ENCODE measurements at regions not wholly inside any gene's neighbourhood (a gene's known extent, or its start where the extent isn't known, plus 50 kb on each side); places are given as distances from the start of the nearest gene placed in this dataset.

DNA sequence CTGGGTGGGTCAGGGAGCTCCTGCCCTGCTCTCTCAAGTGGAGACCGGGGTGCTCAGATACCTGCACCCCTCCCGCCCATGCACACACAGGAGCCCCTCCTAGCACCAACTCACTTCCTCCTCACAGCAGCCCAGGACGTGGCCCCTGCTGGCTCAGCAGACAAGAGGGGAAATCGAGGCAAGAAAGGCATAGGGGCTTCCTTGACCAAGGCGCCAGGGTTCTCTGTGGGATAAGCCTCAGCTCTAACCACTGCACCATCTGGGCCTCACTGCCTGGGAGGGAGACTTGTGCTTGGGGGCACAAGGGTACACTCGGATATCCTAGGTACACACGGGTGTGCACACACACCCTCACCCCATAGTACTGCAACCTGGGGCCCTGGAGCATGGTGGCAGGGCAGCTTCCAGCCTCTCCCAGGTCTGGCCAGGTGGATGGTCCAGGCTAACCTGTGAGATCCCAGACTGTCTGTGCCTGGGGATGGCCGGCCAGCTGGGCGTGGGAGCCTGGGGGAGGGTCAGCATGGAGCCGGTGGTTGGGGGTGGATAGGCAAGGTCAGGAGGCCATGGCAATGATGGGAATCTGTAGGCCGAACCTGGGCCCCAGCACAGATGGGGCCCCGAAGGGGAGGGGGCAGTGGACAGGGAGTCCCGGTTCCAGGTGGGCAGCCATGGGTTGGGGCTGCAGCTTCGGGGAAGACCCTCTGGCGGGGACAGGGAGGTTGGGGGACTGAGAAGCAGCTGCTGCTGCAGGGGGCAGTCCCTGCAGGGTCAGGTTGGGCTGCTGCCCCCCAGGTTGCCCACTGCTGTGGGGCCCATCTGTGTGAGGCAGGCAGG is 312.4 kb downstream of the TMEM121 start:
- no peak overlapping the region for H3K4me3 ChIP-seq (ENCODE audit: low read length in 2 of 2)
- H3K27ac ChIP-seq (ENCODE audit: low read depth in 2 of 2, low read length in 2 of 2), result no peak overlapping the region
- no peaks in the 10 kb centered on the region for H3K9me3 ChIP-seq (ENCODE audit: control insufficient read depth in 2 of 2, low read length in 2 of 2)
- H3K36me3 ChIP-seq (ENCODE audit: control insufficient read depth in 2 of 2, insufficient read depth in 2 of 2, low read length in 2 of 2), result no peaks in the 10 kb centered on the region
- H3K4me1 ChIP-seq (ENCODE audit: control insufficient read depth in 2 of 2, insufficient read depth in 2 of 2, low read length in 2 of 2), result no peaks in the 10 kb centered on the region
- no peaks in the 10 kb centered on the region for H3K27me3 ChIP-seq (ENCODE audit: control insufficient read depth in 2 of 2, insufficient read depth in 2 of 2, low read length in 2 of 2)
- no peak overlapping the region for H3K9ac ChIP-seq (ENCODE audit: low read depth in 1 of 2, low read length in 2 of 2)

DNA sequence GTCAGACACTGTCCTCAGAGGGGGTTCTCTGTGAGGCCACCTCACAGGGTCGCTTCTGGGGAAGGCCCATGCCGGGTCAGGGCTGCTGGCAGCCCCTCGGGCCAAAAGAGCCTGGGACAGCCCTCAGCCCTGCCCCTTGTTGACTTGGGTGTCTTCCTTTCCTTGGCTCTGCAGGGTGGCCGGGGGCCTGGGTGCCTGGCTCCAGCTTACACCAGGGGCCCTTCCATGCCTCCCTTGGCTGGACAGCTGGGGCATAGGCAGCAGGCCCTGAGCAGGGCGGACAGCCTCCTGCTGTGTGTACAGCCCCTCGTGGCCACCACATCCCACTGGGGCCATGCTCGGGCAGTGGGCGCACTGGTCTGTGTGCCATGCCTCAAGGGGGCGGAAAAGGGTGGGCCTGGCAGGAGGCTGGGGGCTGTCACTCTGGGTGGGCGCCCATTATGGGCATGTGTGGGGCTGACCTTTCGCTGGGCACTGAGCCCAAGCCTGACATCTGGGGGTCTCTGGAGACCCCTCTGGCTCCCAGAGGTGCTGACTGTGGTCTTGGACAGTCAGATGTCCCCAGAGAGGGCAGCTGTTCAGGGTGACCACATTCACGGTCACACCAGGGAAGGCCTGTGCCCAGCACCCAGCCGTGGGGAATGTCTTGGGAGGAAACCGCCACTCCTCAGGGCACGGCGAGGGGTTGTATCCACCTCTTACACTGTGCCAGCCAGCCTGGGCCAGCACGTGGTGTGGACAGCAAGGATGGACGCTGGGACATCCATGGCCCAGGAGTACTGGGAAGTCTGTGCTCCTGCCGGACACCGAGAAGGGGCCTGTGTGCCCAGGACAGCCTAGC is 313.3 kb downstream of the TMEM121 start:
- Histone ChIP-seq H3K27me3 (ENCODE audit: control insufficient read depth in 2 of 2, insufficient read depth in 2 of 2, low read length in 2 of 2) (no peaks in the 10 kb centered on the region), H3K4me1 (ENCODE audit: control insufficient read depth in 2 of 2, insufficient read depth in 2 of 2, low read length in 2 of 2) (no peaks in the 10 kb centered on the region), H3K9ac (ENCODE audit: low read depth in 1 of 2, low read length in 2 of 2) (no peak overlapping the region), H3K36me3 (ENCODE audit: control insufficient read depth in 2 of 2, insufficient read depth in 2 of 2, low read length in 2 of 2) (no peaks in the 10 kb centered on the region), H3K27ac (ENCODE audit: low read depth in 2 of 2, low read length in 2 of 2) (no peak overlapping the region), H3K4me3 (ENCODE audit: low read length in 2 of 2) (no peak overlapping the region), H3K9me3 (ENCODE audit: control insufficient read depth in 2 of 2, low read length in 2 of 2) (no peaks in the 10 kb centered on the region)

DNA sequence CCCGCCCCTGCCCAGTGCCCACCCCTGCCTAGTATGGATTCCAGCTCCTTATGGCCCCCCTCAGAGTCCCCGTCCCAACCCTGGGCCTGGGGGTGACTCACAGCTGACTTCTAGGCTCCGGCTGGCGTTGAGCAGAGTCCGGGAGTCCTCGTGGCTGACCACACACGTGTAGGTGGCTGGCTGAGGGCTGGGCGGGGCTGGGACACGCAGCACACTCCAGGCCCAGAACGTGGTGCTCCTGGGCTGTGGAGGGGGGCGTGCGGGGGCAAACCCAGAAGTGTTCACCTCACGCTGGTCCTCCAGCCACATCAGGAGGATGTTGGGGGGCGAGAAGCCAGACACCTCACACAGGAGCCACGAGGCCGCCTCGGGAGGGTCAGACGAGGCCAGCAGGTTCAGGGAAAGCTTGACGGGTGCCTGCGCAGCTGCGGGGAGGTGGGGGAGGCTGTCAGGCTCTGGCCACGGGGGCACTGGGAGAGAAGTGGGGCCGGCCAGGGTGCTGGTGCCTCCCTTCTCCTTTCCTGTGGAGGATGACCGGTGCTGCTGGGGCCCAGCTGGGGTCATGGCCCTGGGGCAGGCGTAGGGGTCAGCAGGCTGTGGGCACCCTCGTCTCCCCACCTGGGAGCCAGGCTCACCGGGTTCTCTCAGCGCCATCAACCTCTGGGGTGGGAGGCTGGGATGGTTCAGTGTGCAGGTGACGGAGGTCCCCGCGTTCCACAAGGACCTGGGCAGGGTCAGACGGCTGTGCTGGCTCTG is 314.1 kb downstream of the TMEM121 start:
- no peaks in the 10 kb centered on the region for H3K27me3 ChIP-seq (ENCODE audit: control insufficient read depth in 2 of 2, insufficient read depth in 2 of 2, low read length in 2 of 2)
- no peaks in the 10 kb centered on the region for H3K9me3 ChIP-seq (ENCODE audit: control insufficient read depth in 2 of 2, low read length in 2 of 2)
- no peaks in the 10 kb centered on the region for H3K4me1 ChIP-seq (ENCODE audit: control insufficient read depth in 2 of 2, insufficient read depth in 2 of 2, low read length in 2 of 2)
- H3K27ac ChIP-seq (ENCODE audit: low read depth in 2 of 2, low read length in 2 of 2), result no peak overlapping the region
- H3K4me3 ChIP-seq (ENCODE audit: low read length in 2 of 2), result no peak overlapping the region
- H3K36me3 ChIP-seq (ENCODE audit: control insufficient read depth in 2 of 2, insufficient read depth in 2 of 2, low read length in 2 of 2), result no peaks in the 10 kb centered on the region
- no peak overlapping the region for H3K9ac ChIP-seq (ENCODE audit: low read depth in 1 of 2, low read length in 2 of 2)

DNA sequence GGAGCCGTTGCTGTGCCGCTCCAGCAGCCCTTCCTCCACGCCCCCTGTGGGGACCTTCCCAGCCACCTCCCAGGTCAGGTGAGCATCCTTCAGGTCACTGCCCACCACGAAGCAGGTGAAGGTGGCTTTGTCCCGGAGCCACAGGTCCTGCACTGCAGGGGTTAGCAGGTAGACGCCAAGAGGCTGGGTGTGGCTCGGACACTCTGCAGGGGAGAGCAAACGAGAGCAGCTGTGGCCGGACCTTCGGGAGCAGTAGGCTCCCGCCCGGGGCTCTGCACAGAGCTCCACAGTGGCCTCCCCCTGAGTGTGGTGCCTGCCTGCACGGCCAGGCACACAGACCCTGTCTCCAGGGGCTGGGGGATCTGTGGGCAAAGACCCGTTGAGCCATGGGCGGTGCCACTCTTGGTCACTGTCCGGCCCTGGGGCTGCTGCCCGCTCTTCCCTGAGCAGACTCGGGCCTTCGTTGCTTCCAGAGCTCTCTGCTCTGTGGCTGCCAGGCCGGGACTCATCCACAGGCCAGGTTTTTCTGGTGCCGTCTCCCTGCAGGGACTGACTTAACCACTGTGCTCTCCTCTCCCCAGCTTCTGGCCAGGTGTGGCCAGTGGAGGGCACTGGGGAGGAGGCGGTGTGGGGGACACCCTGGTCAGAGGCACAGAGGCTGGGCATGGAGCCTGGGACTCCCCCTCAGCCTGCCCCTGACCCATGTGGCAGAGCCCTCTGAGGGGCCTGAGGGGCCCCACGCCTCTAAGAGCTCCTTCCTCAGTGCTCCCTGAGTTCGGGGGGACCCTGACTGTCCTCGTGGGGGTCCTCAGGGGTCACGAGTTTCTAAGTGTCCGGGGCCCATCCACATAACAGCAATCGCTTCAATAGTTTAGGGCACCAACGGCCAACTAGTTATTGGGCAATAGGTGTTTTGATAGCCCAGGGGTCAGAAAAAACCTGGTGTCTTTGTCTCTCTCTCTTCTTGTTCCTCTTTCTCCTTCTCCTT is 314.9 kb downstream of the TMEM121 start:
- no peaks in the 10 kb centered on the region for H3K36me3 ChIP-seq (ENCODE audit: control insufficient read depth in 2 of 2, insufficient read depth in 2 of 2, low read length in 2 of 2)
- H3K9me3 ChIP-seq (ENCODE audit: control insufficient read depth in 2 of 2, low read length in 2 of 2), result no peaks in the 10 kb centered on the region
- H3K9ac ChIP-seq (ENCODE audit: low read depth in 1 of 2, low read length in 2 of 2), result no peak overlapping the region
- no peak overlapping the region for H3K4me3 ChIP-seq (ENCODE audit: low read length in 2 of 2)
- H3K4me1 ChIP-seq (ENCODE audit: control insufficient read depth in 2 of 2, insufficient read depth in 2 of 2, low read length in 2 of 2), result no peaks in the 10 kb centered on the region
- no peak overlapping the region for H3K27ac ChIP-seq (ENCODE audit: low read depth in 2 of 2, low read length in 2 of 2)
- no peaks in the 10 kb centered on the region for H3K27me3 ChIP-seq (ENCODE audit: control insufficient read depth in 2 of 2, insufficient read depth in 2 of 2, low read length in 2 of 2)

DNA sequence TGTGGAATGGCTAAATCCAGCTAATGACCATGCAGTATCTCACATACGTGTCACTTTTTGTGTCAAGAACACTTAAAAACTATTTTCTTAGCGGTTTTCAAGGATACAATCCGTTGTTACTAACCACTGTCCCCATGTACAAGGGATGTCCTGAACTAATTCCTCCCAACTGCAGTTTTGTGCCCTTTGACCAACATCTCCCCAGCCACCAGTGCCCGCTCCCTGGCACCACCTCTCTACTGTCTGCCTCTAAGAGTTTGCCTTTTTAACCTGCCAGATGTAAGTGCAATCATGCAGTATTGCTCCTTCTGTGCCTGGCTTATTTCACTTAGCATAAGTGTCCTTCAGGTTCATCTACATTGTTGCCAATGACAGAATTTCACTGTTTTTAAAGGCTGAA is 315.7 kb downstream of the TMEM121 start:
- Histone ChIP-seq H3K27ac (ENCODE audit: low read depth in 2 of 2, low read length in 2 of 2) (no peak overlapping the region), H3K4me3 (ENCODE audit: low read length in 2 of 2) (no peak overlapping the region), H3K36me3 (ENCODE audit: control insufficient read depth in 2 of 2, insufficient read depth in 2 of 2, low read length in 2 of 2) (no peaks in the 10 kb centered on the region), H3K9me3 (ENCODE audit: control insufficient read depth in 2 of 2, low read length in 2 of 2) (no peaks in the 10 kb centered on the region), H3K27me3 (ENCODE audit: control insufficient read depth in 2 of 2, insufficient read depth in 2 of 2, low read length in 2 of 2) (no peaks in the 10 kb centered on the region), H3K9ac (ENCODE audit: low read depth in 1 of 2, low read length in 2 of 2) (no peak overlapping the region), H3K4me1 (ENCODE audit: control insufficient read depth in 2 of 2, insufficient read depth in 2 of 2, low read length in 2 of 2) (no peaks in the 10 kb centered on the region)

DNA sequence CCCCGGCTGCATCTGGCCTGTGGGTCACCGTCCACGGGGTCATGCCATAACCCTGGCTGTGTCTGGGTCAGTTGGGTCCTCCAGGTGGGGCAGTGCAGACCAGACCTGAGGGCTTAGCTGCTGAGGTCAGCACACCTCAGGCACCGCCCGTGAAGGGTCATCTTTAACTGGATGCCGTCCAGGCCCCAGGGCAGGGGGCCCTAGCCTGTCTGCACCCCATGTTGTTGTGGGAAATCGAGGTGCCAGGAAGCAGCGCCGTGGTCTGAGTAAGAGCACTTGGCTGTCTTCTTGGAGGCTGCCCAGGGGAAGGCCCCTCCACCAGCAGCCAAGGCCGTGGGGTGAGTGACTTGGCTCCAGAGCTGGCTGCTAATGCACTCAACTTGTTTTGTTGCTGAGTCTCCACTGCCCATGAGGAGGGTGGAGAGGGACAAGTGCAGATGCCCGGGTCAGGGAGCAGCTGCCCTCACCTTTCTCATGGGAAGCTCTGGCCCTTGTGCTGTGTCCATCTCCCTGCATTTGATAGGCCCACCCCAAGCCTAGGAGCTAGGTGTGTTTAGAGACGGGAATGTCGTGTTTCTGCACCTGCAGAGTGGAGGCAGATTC is 317.2 kb downstream of the TMEM121 start:
- H3K9ac ChIP-seq (ENCODE audit: low read depth in 1 of 2, low read length in 2 of 2), result no peak overlapping the region
- H3K4me1 ChIP-seq (ENCODE audit: control insufficient read depth in 2 of 2, insufficient read depth in 2 of 2, low read length in 2 of 2), result no peaks in the 10 kb centered on the region
- H3K4me3 ChIP-seq (ENCODE audit: low read length in 2 of 2), result no peak overlapping the region
- no peak overlapping the region for H3K27ac ChIP-seq (ENCODE audit: low read depth in 2 of 2, low read length in 2 of 2)
- no peaks in the 10 kb centered on the region for H3K36me3 ChIP-seq (ENCODE audit: control insufficient read depth in 2 of 2, insufficient read depth in 2 of 2, low read length in 2 of 2)
- H3K9me3 ChIP-seq (ENCODE audit: control insufficient read depth in 2 of 2, low read length in 2 of 2), result no peaks in the 10 kb centered on the region
- H3K27me3 ChIP-seq (ENCODE audit: control insufficient read depth in 2 of 2, insufficient read depth in 2 of 2, low read length in 2 of 2), result no peaks in the 10 kb centered on the region

DNA sequence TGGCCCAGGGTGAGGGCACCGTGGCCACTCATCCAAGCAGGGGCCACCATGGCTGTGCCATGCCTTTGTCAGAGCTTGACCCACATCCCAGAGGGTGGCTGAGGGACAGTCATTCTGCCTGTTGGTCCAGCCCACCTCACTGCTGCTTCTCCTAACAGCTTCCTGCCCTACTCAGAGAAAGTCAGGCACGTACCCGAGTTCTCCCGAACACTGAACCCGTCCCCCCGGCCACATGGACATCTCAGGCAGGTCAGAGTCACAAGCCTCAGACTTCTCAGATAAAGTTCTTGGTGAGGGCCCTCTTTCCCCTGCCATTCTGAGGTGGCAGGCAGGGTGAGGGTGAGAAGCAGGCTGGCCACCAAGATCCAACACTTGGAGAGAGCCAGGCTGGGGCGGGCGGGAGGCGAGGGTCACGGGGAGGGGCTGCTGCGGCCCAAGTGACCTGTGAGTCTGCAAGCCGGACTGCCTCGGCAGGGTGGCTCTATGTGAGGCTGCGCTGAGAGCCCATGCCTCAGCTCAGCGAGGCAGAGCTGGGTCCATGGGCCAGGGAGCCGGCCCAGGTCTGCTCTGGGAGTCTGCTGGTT is 317.8 kb downstream of the TMEM121 start:
- H3K9me3 ChIP-seq (ENCODE audit: control insufficient read depth in 2 of 2, low read length in 2 of 2), result no peaks in the 10 kb centered on the region
- H3K27me3 ChIP-seq (ENCODE audit: control insufficient read depth in 2 of 2, insufficient read depth in 2 of 2, low read length in 2 of 2), result no peaks in the 10 kb centered on the region
- H3K36me3 ChIP-seq (ENCODE audit: control insufficient read depth in 2 of 2, insufficient read depth in 2 of 2, low read length in 2 of 2), result no peaks in the 10 kb centered on the region
- H3K4me1 ChIP-seq (ENCODE audit: control insufficient read depth in 2 of 2, insufficient read depth in 2 of 2, low read length in 2 of 2), result no peaks in the 10 kb centered on the region
- no peak overlapping the region for H3K4me3 ChIP-seq (ENCODE audit: low read length in 2 of 2)
- no peak overlapping the region for H3K27ac ChIP-seq (ENCODE audit: low read depth in 2 of 2, low read length in 2 of 2)
- H3K9ac ChIP-seq (ENCODE audit: low read depth in 1 of 2, low read length in 2 of 2), result no peak overlapping the region

DNA sequence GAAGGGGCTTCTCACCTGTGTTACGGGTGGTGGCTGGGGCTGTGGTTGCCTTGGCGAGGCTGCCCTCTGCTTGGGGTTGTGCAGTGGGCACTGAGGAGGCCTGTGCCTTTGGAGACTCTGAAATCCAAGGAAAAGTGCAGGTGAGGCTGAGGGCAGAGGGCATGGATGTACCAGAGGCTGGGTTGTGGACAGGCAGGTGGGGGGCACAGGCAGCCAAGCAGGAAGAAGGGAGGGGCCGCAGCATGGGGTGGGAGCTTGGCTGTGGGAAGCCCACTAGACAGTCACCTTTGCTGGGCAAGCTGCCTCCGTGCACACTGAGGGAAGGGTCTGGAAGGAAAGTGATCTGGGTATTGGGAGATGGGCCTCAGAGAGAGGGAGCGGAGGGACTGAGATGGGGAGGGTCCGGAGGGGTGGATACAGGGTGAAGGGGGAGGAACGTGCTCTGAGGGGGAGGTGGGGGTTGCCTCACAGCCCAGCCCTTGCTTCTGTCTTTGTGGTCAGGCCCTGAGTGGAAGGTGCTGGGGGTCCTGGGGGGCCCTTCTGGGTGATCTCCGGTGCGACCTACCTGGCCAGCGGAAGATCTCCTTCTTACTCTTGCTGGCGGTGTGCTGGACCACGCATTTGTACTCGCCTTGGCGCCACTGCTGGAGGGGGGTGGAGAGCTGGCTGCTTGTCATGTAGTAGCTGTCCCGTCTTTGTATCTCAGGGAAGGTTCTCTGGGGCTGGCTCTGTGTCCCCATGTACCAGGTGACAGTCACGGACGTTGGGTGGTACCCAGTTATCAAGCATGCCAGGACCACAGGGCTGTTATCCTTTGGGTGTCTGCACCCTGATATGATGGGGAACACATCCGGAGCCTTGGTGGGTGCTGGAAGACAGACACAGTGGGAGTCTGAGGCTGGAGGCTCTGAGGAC is 318.7 kb downstream of the TMEM121 start:
- no peaks in the 10 kb centered on the region for H3K9me3 ChIP-seq (ENCODE audit: control insufficient read depth in 2 of 2, low read length in 2 of 2)
- H3K9ac ChIP-seq (ENCODE audit: low read depth in 1 of 2, low read length in 2 of 2), result no peak overlapping the region
- H3K36me3 ChIP-seq (ENCODE audit: control insufficient read depth in 2 of 2, insufficient read depth in 2 of 2, low read length in 2 of 2), result no peaks in the 10 kb centered on the region
- H3K27me3 ChIP-seq (ENCODE audit: control insufficient read depth in 2 of 2, insufficient read depth in 2 of 2, low read length in 2 of 2), result no peaks in the 10 kb centered on the region
- no peaks in the 10 kb centered on the region for H3K4me1 ChIP-seq (ENCODE audit: control insufficient read depth in 2 of 2, insufficient read depth in 2 of 2, low read length in 2 of 2)
- no peak overlapping the region for H3K27ac ChIP-seq (ENCODE audit: low read depth in 2 of 2, low read length in 2 of 2)
- no peak overlapping the region for H3K4me3 ChIP-seq (ENCODE audit: low read length in 2 of 2)
